Mesendoderm (in vitro differentiated cells): ENCODE measurements at regions not wholly inside any gene's neighbourhood (a gene's known extent, or its start where the extent isn't known, plus 50 kb on each side); places are given as distances from the start of the nearest gene placed in this dataset.

Source experiments
- DNase-seq: peaks from one replicate; pipeline ENCODE4 v3.0.0; 2013
- H2AK5ac ChIP-seq: 2 replicates; pipeline ENCODE4 v1.6.1; 2013; ENCODE audit warnings: low read length, inconsistent platforms
- H2BK120ac ChIP-seq: 2 replicates; pipeline ENCODE4 v1.6.1; 2013; ENCODE audit warnings: low read depth, mild to moderate bottlenecking, low read length, moderate library complexity, mixed read lengths
- H2BK15ac ChIP-seq: replicated peaks from 2 replicates; pipeline ENCODE4 v1.6.1; 2013; ENCODE audit warnings: low read depth, mild to moderate bottlenecking, moderate library complexity
- H2BK5ac ChIP-seq: 2 replicates; pipeline ENCODE4 v1.6.1; 2013; ENCODE audit warnings: low read length, inconsistent platforms
- H3K18ac ChIP-seq: 2 replicates; pipeline ENCODE4 v1.6.1; 2013; ENCODE audit warnings: mild to moderate bottlenecking, low read length, mixed read lengths
- H3K23ac ChIP-seq: one replicate; pipeline ENCODE4 v1.6.1; 2013; ENCODE audit warnings: low read length
- H3K27ac ChIP-seq: 2 replicates; pipeline ENCODE4 v1.5.1; 2013; ENCODE audit warnings: low read depth, mild to moderate bottlenecking, inconsistent platforms, low read length, moderate library complexity
- H3K27me3 ChIP-seq: 2 replicates; pipeline ENCODE4 v1.6.1; 2013; ENCODE audit warnings: low read length, control low read depth, mild to moderate bottlenecking, inconsistent platforms; ENCODE audit not compliant: insufficient read depth, poor library complexity
- H3K36me3 ChIP-seq: 2 replicates; pipeline ENCODE4 v1.6.1; 2013; ENCODE audit warnings: low read length, inconsistent platforms; ENCODE audit not compliant: control insufficient read depth, insufficient read depth
- H3K4ac ChIP-seq: one replicate; pipeline ENCODE4 v1.6.1; 2013; ENCODE audit warnings: low read depth, mild to moderate bottlenecking, low read length, moderate library complexity
- H3K4me1 ChIP-seq: 2 replicates; pipeline ENCODE4 v1.6.1; 2013; ENCODE audit warnings: low read depth, low read length, inconsistent platforms; ENCODE audit not compliant: control insufficient read depth
- H3K4me2 ChIP-seq: 2 replicates; pipeline ENCODE4 v1.6.1; 2013; ENCODE audit warnings: low read length
- H3K4me3 ChIP-seq: 2 replicates; pipeline ENCODE4 v1.5.1; 2013; ENCODE audit warnings: mild to moderate bottlenecking, low read length
- H3K56ac ChIP-seq: one replicate; pipeline ENCODE4 v1.6.1; 2013; ENCODE audit warnings: low read length
- H3K79me1 ChIP-seq: 2 replicates; pipeline ENCODE4 v1.6.1; 2013; ENCODE audit warnings: low read length, inconsistent platforms
- H3K79me2 ChIP-seq: 2 replicates; pipeline ENCODE4 v1.6.1; 2013; ENCODE audit warnings: mild to moderate bottlenecking, low read length; ENCODE audit not compliant: control insufficient read depth, insufficient read depth
- H3K9ac ChIP-seq: 2 replicates; pipeline ENCODE4 v1.6.1; 2013; ENCODE audit warnings: low read length, inconsistent platforms
- H4K5ac ChIP-seq: one replicate; pipeline ENCODE4 v1.6.1; 2013; ENCODE audit warnings: low read length
- H4K8ac ChIP-seq: one replicate; pipeline ENCODE4 v1.6.1; 2013; ENCODE audit warnings: low read depth, mild to moderate bottlenecking, control low read depth, low read length, moderate library complexity
- WGBS: extraction: QIAGEN DNeasy Blood & Tissue Kit; methylation state at CpG from one replicate; pipeline ENCODE4 v1.1.7; 2013; ENCODE audit warnings: low lambda C conversion rate, missing lambda C conversion rate; ENCODE audit not compliant: insufficient coverage; ENCODE audit errors: extremely low coverage; 5-methylcytosine and 5-hydroxymethylcytosine counted together

DNA sequence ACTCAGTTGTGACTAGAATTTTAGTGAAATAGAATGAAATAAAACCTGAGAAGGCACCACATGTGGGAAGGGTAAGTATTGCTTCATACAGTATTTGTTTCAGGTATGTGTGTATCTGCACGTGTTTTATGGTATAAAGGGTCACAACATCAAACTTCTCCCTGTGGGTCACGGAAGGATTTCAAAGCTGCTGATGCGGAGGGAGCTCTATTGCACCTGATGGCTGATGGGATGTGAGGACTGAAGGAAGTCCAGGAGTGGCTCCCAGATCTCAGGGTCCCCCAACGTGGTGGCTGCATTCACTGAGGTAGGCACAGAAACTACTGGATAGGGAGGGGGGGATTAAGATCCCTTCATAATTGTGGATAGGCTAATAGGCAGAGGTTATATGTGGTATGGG, 159.7 kb downstream of the PJA2 start:
- no peaks in the 10 kb centered on the region for H3K79me2 ChIP-seq
- no peak for DNase-seq
- no peak overlapping the region for H2BK15ac ChIP-seq
- H3K9ac ChIP-seq: no peak overlapping the region
- no peak overlapping the region for H3K56ac ChIP-seq
- no peak overlapping the region for H3K27ac ChIP-seq
- no peak overlapping the region for H2BK5ac ChIP-seq
- H2BK120ac ChIP-seq: no peak overlapping the region
- no peak overlapping the region for H2AK5ac ChIP-seq
- no peak overlapping the region for H4K5ac ChIP-seq
- no peak overlapping the region for H3K4me2 ChIP-seq
- H3K23ac ChIP-seq: no peak overlapping the region
- H3K4ac ChIP-seq: no peak overlapping the region
- H3K36me3 ChIP-seq: no peaks in the 10 kb centered on the region
- no peaks in the 10 kb centered on the region for H3K4me1 ChIP-seq
- H4K8ac ChIP-seq: no peak overlapping the region
- no peak overlapping the region for H3K18ac ChIP-seq
- no CpG with 5 or more reads among the region's 4 CpGs for WGBS
- no peak overlapping the region for H3K4me3 ChIP-seq
- H3K27me3 ChIP-seq: no peaks in the 10 kb centered on the region
- no peaks in the 10 kb centered on the region for H3K79me1 ChIP-seq

DNA sequence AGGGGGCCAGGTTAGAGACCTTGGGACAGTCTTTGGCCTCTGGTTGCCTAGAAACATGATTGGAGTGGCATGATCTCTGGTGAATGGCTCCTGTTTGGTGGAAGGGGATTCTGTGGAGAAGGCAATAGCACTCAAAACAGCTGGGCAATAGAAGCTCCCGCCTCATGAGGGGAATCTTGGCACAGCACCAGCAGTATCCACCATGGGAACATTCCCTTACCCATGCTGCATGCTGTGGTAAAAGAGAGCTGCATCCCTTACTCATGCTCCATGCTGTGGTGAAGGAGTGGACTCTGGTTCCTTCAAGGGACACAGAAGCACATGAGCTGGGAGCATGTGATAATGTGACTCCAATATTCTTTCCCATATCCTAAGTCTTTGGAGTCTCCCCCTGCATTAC, 160.6 kb downstream of the PJA2 start:
- Histone ChIP-seq H3K56ac (no peak overlapping the region), H2BK15ac (no peak overlapping the region), H2BK5ac (no peak overlapping the region), H3K27ac (no peak overlapping the region), H3K79me2 (no peaks in the 10 kb centered on the region), H4K8ac (no peak overlapping the region), H3K4me1 (no peaks in the 10 kb centered on the region), H2BK120ac (no peak overlapping the region), H3K79me1 (no peaks in the 10 kb centered on the region), H4K5ac (no peak overlapping the region), H3K4me3 (no peak overlapping the region), H3K9ac (no peak overlapping the region), H3K23ac (no peak overlapping the region), H3K4me2 (no peak overlapping the region), H2AK5ac (no peak overlapping the region), H3K18ac (no peak overlapping the region), H3K27me3 (no peaks in the 10 kb centered on the region), H3K36me3 (no peaks in the 10 kb centered on the region), H3K4ac (no peak overlapping the region)
- no peak for DNase-seq
- WGBS: no CpG with 5 or more reads among the region's 1 CpG

DNA sequence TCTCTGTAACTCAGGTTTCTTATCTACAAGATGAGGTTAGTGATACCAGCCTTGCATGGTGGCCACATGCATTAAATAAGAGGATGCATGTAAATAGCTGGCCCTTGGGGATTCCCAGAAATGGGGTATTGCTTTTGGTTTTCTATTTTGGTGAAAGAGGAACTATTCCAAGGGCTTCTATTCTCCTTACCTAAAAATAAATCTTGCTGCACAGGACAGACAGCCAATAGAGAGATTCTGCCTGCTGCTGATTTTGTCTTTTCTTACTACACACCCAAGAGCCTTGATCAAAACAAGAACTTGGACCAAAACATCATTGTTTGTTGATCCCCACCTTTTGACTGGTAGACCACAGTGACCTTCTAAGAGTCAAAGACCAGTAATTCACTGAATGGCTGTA, 161.8 kb downstream of the PJA2 start:
- H4K8ac ChIP-seq: no peak overlapping the region
- H2BK120ac ChIP-seq: no peak overlapping the region
- H2BK5ac ChIP-seq: no peak overlapping the region
- no peak overlapping the region for H3K27ac ChIP-seq
- H3K36me3 ChIP-seq: no peaks in the 10 kb centered on the region
- H3K23ac ChIP-seq: no peak overlapping the region
- H3K4me3 ChIP-seq: no peak overlapping the region
- no peak overlapping the region for H2BK15ac ChIP-seq
- no peaks in the 10 kb centered on the region for H3K4me1 ChIP-seq
- no peaks in the 10 kb centered on the region for H3K79me1 ChIP-seq
- H3K9ac ChIP-seq: no peak overlapping the region
- H3K56ac ChIP-seq: no peak overlapping the region
- no peak overlapping the region for H2AK5ac ChIP-seq
- no peak overlapping the region for H3K4me2 ChIP-seq
- no peak for DNase-seq
- no peak overlapping the region for H3K18ac ChIP-seq
- H3K4ac ChIP-seq: no peak overlapping the region
- H4K5ac ChIP-seq: no peak overlapping the region
- H3K27me3 ChIP-seq: no peaks in the 10 kb centered on the region
- H3K79me2 ChIP-seq: no peaks in the 10 kb centered on the region

DNA sequence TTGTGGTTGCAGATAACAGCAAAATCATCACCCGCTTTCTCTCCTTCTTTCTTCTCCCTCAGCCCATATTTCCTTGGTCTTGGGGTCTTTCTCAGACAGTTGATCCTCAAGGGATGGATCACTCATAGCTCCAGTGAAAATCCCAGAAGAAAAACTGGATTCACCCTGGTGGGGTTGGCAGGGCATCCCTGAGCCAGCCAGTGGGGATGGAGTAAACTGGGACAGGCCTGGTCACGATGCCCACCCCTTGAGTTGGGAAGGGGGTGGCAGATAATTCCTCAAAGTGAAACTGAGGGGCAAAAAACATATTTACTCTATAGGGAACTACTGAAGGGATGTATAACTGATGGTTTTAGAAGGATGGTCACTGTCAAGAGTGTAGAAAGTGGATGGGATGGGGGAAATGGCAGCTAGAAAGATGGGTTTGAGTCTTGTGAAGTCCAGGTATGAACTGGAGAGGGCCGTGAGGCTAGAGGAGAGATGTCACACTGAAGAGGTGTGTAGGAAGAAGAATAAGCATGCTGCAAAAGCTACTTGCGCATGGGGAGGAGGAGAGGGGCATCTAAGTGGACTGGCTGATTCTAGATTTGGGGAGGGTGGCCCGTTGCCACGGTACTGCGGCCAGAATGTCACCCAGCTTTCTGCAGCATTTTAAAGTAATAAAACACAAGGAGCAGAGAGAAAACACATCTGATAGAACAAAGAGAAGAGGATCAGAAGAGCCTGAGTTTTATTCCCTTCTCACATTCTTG, 162.8 kb downstream of the PJA2 start:
- WGBS: no CpG with 5 or more reads among the region's 7 CpGs
- Histone ChIP-seq H2AK5ac (no peak overlapping the region), H4K5ac (no peak overlapping the region), H4K8ac (no peak overlapping the region), H3K18ac (no peak overlapping the region), H2BK5ac (no peak overlapping the region), H3K4me2 (no peak overlapping the region), H2BK15ac (no peak overlapping the region), H3K79me1 (no peaks in the 10 kb centered on the region), H3K56ac (no peak overlapping the region), H3K4ac (no peak overlapping the region), H3K23ac (no peak overlapping the region), H3K9ac (no peak overlapping the region), H3K4me3 (no peak overlapping the region), H3K27ac (no peak overlapping the region), H3K79me2 (no peaks in the 10 kb centered on the region), H2BK120ac (no peak overlapping the region), H3K36me3 (no peaks in the 10 kb centered on the region), H3K27me3 (no peaks in the 10 kb centered on the region), H3K4me1 (no peaks in the 10 kb centered on the region)
- no peak for DNase-seq
